ENCODE measurements at regions not wholly inside any gene's neighbourhood (a gene's known extent, or its start where the extent isn't known, plus 50 kb on each side); places are given as distances from the start of the nearest gene placed in this dataset.

- DNase-seq, result no peak
Observed at GRCh38 chr6:149149653-149150052, 167.9 kb upstream of the TAB2 start.

GRCh38 chr6:149150301-149150700, 167.2 kb upstream of the TAB2 start:
- DNase-seq, result no peak

- no peak for DNase-seq
Observed at GRCh38 chr6:149150801-149151398, 166.6 kb upstream of the TAB2 start.

- no peak for DNase-seq
Observed at GRCh38 chr6:149152521-149152920, 165.0 kb upstream of the TAB2 start.

- DNase-seq, result peak in 1 of 3 donors; percentile 54
Observed at GRCh38 chr6:149153100-149153499, 164.4 kb upstream of the TAB2 start.

GRCh38 chr6:149153693-149154092, 163.8 kb upstream of the TAB2 start:
- DNase-seq, result no peak

GRCh38 chr6:149154261-149154821, 163.2 kb upstream of the TAB2 start:
- DNase-seq, result no peak

- DNase-seq, result no peak
Observed at GRCh38 chr6:149157126-149157525, 160.4 kb upstream of the TAB2 start.

GRCh38 chr6:149158076-149158475, 159.4 kb upstream of the TAB2 start:
- DNase-seq, result no peak

- no peak for DNase-seq
Observed at GRCh38 chr6:149160943-149161342, 156.6 kb upstream of the TAB2 start.

- no peak for DNase-seq
Observed at GRCh38 chr6:149162924-149163323, 154.6 kb upstream of the TAB2 start.

- DNase-seq, result no peak
Observed at GRCh38 chr6:149164199-149164750, 153.2 kb upstream of the TAB2 start.

- no peak for DNase-seq
Observed at GRCh38 chr6:149166336-149166735, 151.2 kb upstream of the TAB2 start.

- DNase-seq, result no peak
Observed at GRCh38 chr6:149166747-149167146, 150.8 kb upstream of the TAB2 start.

GRCh38 chr6:149168968-149169367, 148.5 kb upstream of the TAB2 start:
- DNase-seq, result no peak

- DNase-seq, result no peak
Observed at GRCh38 chr6:149169761-149170511, 147.6 kb upstream of the TAB2 start.

GRCh38 chr6:149170564-149171452, 146.7 kb upstream of the TAB2 start:
- DNase-seq, result peak in 1 of 3 donors; percentile 68

GRCh38 chr6:149173222-149173621, 144.3 kb upstream of the TAB2 start:
- DNase-seq, result no peak

GRCh38 chr6:149174962-149175361, 142.6 kb upstream of the TAB2 start:
- no peak for DNase-seq

- no peak for DNase-seq
Observed at GRCh38 chr6:149176971-149177667, 140.4 kb upstream of the TAB2 start.

GRCh38 chr6:149179431-149179830, 138.1 kb upstream of the TAB2 start:
- DNase-seq, result no peak

Data from muscle of back (tissue), 3 donors.